PC-3 (cell line): ENCODE measurements at regions not wholly inside any gene's neighbourhood (a gene's known extent, or its start where the extent isn't known, plus 50 kb on each side); places are given as distances from the start of the nearest gene placed in this dataset.

Experiments
- CTCF ChIP-seq: fragments of 300-600 bp; sonication (generic); conservative IDR thresholded peaks from 2 replicates; pipeline ENCODE4 v1.5.1; 2017; ENCODE audit warnings: antibody characterized with exemption, low read depth, mild to moderate bottlenecking, low read length
- EZH2 ChIP-seq: fragments of 300-600 bp; sonication (generic); IDR thresholded peaks from one replicate; pipeline ENCODE4 v1.6.1; 2017; ENCODE audit warnings: antibody characterized with exemption, mild to moderate bottlenecking, low read length; ENCODE audit not compliant: unreplicated experiment
- EZH2phosphoT487 ChIP-seq: fragments of 300-600 bp; sonication (generic); IDR thresholded peaks from 2 replicates; pipeline ENCODE4 v1.6.1; 2018; ENCODE audit warnings: mild to moderate bottlenecking, antibody characterized with exemption, low read length, borderline replicate concordance

- TF ChIP-seq EZH2 (no peak), CTCF (no peak), EZH2phosphoT487 (no peak)
Observed at GRCh38 chr6:37103169-37104039, 66.5 kb upstream of the PIM1 start.
